ENCODE measurements at regions not wholly inside any gene's neighbourhood (a gene's known extent, or its start where the extent isn't known, plus 50 kb on each side); places are given as distances from the start of the nearest gene placed in this dataset.

- TF ChIP-seq GATA3 (IDR thresholded peaks at IDR 0.05; ENCODE audit: low read depth, low read length) (no peak), GATA2 (IDR thresholded peaks at IDR 0.05; ENCODE audit: low read depth, low read length) (no peak)
These were observed 407.1 kb upstream of the FRG1 start for GRCh38 chr4:189533603-189534002.

Data from SH-SY5Y (cell line).